ENCODE measurements at regions not wholly inside any gene's neighbourhood (a gene's known extent, or its start where the extent isn't known, plus 50 kb on each side); places are given as distances from the start of the nearest gene placed in this dataset.
"Not testable (repeated sequence)": the region's sequence is repeated elsewhere in the genome, so short reads cannot be mapped to it uniquely, and the experiment has no call there.

DNA sequence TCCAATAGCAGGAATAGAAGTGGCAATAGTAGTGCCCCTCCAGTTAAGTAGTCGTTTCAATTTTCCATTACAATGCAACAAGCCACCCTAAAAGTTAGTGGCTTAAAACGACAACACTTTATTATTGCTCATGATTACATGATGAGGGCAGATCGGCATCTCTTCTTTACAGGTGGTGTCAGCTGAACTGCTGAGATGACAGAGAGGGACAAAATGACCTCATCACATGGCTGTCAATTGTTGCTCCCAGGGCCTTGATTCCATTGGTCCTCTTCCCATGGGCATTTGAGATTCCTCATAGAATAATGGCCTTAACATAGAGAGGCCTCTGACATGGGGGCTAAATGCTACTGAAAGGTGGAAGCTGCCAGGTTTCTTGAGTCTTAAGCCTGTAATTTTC, 679.8 kb upstream of the KLHL1 start:
- no peak for DNase-seq (ENCODE audit: low read depth)

- DNase-seq (ENCODE audit: low read depth), result no peak
These were observed 676.1 kb upstream of the KLHL1 start for GRCh38 chr13:70784207-70784989.

DNA sequence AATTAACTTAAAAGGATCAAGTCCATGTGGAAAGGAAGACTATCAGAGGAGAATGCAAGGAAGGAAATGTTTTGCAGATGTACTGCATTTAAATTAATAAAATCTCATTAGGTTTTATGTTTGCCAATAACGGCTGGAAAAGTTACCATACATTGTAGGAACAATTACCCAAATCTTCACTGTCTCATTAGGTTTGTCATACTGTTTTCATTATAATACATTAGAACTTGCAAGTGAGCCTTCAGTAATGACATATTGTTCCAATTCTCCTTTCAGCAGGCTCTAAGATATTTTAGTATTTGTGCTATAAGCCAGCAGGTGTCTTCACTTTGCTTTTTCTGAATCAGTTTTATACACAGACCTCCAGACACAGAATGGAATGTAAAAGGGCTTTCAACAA, 661.6 kb upstream of the KLHL1 start:
- DNase-seq (ENCODE audit: low read depth), result no peak

- no peak for DNase-seq (ENCODE audit: low read depth)
These were observed 650.7 kb upstream of the KLHL1 start for GRCh38 chr13:70758932-70759331.

- DNase-seq (ENCODE audit: low read depth), result no peak
These were observed 647.8 kb upstream of the KLHL1 start for GRCh38 chr13:70756088-70756487.

- DNase-seq (ENCODE audit: low read depth), result no peak
These were observed 647.2 kb upstream of the KLHL1 start for GRCh38 chr13:70755456-70755855.

DNA sequence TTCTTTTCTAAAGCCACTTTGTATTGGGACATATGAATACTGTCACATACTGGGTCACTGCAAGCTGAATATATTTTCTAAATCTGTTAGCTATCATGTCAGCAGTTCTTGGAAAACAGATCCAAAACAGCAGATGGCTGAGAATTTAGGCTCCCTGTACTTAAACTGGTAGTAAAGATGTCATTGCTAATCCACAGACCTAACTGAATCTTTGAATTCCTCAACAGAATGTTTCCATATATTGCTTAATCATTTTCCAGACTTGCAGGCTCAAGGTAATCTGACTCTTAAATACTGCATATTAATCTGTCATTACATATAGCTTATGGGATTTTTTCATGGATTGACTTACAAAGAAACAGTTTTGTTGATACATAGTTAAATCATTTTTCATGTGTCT, 639.0 kb upstream of the KLHL1 start:
- no peak for DNase-seq (ENCODE audit: low read depth)

GRCh38 chr13:70746469-70746868, 638.2 kb upstream of the KLHL1 start:
- DNase-seq (ENCODE audit: low read depth), result not testable (repeated sequence)

DNA sequence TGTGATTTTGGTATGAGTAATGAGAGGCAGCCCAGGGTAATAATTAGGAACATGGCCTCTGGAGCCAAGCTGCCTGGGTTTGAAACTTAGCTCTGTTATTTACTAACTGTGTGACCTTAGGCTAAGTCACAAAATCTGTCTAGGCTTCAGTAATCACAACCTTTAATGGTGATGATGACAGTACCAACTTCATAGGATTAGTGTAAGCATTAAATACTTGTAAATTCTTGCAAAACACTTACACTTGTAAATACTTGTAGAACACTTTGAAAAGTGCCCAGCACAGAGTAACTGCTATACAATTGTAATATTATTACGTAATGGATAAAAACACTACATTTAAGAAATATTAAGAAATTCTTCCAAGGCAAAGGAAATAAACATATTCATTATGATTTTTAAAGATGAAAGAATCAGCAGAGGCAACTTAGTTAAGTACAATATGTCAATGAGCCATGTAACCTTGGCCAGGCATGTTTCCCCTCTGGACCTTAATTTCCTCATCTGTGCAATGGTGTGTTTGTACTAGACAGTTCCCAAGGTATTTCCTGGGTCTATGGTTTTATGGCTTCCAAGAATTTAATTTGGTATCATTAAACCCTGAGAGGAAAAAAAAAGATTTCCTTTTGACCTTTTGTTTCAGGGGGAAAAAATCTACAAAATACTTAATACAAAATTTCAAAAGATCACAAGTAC, 628.5 kb upstream of the KLHL1 start:
- no peak for DNase-seq (ENCODE audit: low read depth)

DNA sequence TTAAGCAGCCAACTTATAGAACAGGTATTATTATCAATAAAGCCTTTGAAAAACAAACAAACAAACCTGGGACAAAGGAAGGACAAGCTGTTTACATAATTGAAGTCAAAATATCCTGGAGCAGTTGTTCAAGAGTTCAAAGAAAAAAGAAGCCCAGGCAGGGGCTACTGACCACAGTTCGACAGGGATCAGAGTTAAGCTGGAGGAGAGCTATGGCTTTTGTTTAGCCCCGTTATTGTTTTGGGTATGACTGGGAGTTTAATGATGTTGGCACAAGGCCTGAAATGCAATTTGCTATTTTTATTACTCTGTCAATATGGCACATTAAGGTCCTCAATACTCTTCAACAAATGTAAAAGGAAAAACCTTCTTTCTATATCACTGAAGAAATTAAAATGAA, 624.4 kb upstream of the KLHL1 start:
- DNase-seq (ENCODE audit: low read depth), result no peak

GRCh38 chr13:70729369-70729768, 621.1 kb upstream of the KLHL1 start:
- no peak for DNase-seq (ENCODE audit: low read depth)

DNA sequence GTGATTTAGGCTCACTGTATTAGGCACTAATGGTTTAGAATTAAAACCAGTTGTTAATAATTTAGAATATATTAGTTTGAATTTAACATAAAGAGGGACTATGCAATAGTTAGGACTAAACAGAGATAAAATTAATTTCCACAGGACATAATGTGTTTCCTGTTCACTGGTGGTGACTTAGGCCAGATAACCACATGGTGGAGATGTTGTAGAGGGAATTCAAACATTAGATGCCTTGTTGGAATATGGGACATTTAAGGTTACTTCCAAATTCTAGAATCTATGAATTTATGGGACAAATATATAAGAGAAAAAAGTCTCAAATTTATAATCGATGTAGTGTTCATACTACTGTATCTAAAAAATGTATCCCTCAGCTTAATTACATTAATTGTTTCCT, 615.5 kb upstream of the KLHL1 start:
- DNase-seq (ENCODE audit: low read depth), result no peak

DNA sequence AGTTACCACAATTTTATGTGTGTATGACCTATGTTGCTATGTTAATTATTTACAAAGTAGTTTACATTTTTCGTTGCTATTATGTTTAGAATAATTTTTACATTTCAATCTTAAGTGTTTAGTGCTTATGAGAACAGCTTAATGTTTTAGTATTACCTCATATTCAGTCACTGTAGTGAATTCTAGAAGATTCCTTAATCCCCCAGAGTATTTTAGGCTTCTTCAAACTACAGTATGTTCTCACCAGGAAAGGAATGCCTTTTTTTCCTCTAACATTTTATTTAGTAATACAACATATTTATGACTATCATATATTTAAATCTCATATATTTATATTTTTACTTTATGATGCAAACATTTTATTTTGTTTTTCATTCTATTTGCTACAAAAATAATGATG, 612.1 kb upstream of the KLHL1 start:
- no peak for DNase-seq (ENCODE audit: low read depth)

DNA sequence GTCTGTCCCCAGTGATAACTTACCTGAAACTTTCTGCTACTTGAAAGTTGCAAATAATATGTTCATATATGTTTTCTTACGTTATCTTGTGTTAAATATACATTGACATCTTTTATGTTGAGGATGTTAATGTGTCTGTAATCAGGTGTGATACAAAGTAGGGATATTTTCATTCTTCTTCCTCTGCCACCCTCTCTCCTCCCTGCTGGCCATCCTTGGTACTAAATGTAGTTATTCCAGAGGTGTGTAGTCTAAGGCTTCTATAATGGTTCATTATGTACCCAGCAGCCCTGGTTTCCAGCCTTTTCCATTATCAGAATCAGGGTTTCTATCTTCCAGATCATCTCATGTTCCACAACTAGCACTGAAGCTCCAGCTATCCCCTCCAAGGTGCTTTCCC, 606.7 kb upstream of the KLHL1 start:
- DNase-seq (ENCODE audit: low read depth), result no peak

GRCh38 chr13:70708775-70709174, 600.5 kb upstream of the KLHL1 start:
- DNase-seq (ENCODE audit: low read depth), result no peak

GRCh38 chr13:70703755-70704154, 595.5 kb upstream of the KLHL1 start:
- no peak for DNase-seq (ENCODE audit: low read depth)

GRCh38 chr13:70694996-70695715, 586.9 kb upstream of the KLHL1 start:
- DNase-seq (ENCODE audit: low read depth), result no peak

GRCh38 chr13:70668983-70669382, 560.7 kb upstream of the KLHL1 start:
- DNase-seq (ENCODE audit: low read depth), result no peak

GRCh38 chr13:70668293-70668692, 560.0 kb upstream of the KLHL1 start:
- DNase-seq (ENCODE audit: low read depth), result no peak

- DNase-seq (ENCODE audit: low read depth), result no peak
These were observed 558.8 kb upstream of the KLHL1 start for GRCh38 chr13:70666883-70667556.

- no peak for DNase-seq (ENCODE audit: low read depth)
These were observed 554.1 kb upstream of the KLHL1 start for GRCh38 chr13:70662231-70662940.

GRCh38 chr13:70644052-70644451, 535.8 kb upstream of the KLHL1 start:
- no peak for DNase-seq (ENCODE audit: low read depth)
